ENCODE measurements at regions not wholly inside any gene's neighbourhood (a gene's known extent, or its start where the extent isn't known, plus 50 kb on each side); places are given as distances from the start of the nearest gene placed in this dataset.

- no peak for TF ChIP-seq CREM (IDR thresholded peaks at IDR 0.05; ENCODE audit: low read depth)
- TF ChIP-seq NFYB (IDR thresholded peaks at IDR 0.05; ENCODE audit: extremely low read depth, insufficient read length): no peak
- TF ChIP-seq FOXP1 (CRISPR knock-in tag; IDR thresholded peaks at IDR 0.05): no peak
- no peak for TF ChIP-seq CTCF (IDR thresholded peaks at IDR 0.05 in 2 of 3, conservative IDR thresholded peaks at IDR 0.05 in 1 of 3; ENCODE audit: insufficient read depth in 2 of 3, low read depth in 1 of 3, low read length in 3 of 3)
- TF ChIP-seq ZNF121 (CRISPR knock-in tag; conservative IDR thresholded peaks at IDR 0.05): no peak
- no peak for TF ChIP-seq RFX5 (IDR thresholded peaks at IDR 0.05; ENCODE audit: low read depth, low read length)
- TF ChIP-seq MYC (IDR thresholded peaks at IDR 0.05; ENCODE audit: low read depth, low read length): no peak
- TF ChIP-seq MYC (CRISPR knock-in tag; IDR thresholded peaks at IDR 0.05; ENCODE audit: borderline replicate concordance, low read depth): no peak
- TF ChIP-seq PATZ1 (CRISPR knock-in tag; IDR thresholded peaks at IDR 0.05; ENCODE audit: borderline replicate concordance): no peak
- TF ChIP-seq CEBPZ (IDR thresholded peaks at IDR 0.05; ENCODE audit: borderline replicate concordance, low read depth, low read length): no peak
- no peak for TF ChIP-seq ARNT (IDR thresholded peaks at IDR 0.05)
- no peak for TF ChIP-seq MCM2 (IDR thresholded peaks at IDR 0.05; ENCODE audit: low read depth)
- TF ChIP-seq KLF10 (CRISPR knock-in tag; IDR thresholded peaks at IDR 0.05): no peak
- TF ChIP-seq RAD21 (CRISPR knock-in tag; conservative IDR thresholded peaks at IDR 0.05 in 1 of 2, IDR thresholded peaks at IDR 0.05 in 1 of 2): no peak
- TF ChIP-seq TAF7 (tag; IDR thresholded peaks at IDR 0.05): no peak
Measured at GRCh38 chr5:124342584-124342983, 403.9 kb downstream of the ZNF608 start.

Data from K562 (cell line).